ENCODE measurements at regions not wholly inside any gene's neighbourhood (a gene's known extent, or its start where the extent isn't known, plus 50 kb on each side); places are given as distances from the start of the nearest gene placed in this dataset.

DNA sequence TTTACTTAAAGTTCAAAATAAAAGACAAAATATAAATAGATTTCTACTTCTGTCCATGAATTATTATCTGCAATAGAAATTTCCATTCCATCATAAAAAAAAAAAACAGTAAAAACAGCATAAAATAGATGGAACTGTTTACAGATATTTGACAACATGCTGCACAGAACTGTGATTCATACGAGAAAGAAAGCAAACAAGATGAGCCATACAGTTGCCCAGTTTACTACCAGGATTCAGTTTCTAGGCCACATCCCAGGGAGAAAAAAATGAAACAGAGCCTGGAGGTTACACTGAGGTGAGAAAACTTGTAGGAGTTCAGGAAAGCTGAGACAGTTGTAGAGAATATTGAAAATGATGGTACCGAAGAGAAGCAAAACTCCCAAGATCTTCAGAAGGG is 1426.9 kb upstream of the ACVR2A start:
- Histone ChIP-seq H3K9ac (ENCODE audit: insufficient read depth, low read length) (no peak overlapping the region), H3K36me3 (ENCODE audit: control insufficient read depth, insufficient read depth, low read length) (no peaks in the 10 kb centered on the region), H3K79me2 (ENCODE audit: control insufficient read depth, insufficient read depth, low read length) (no peaks in the 10 kb centered on the region), H2AFZ (ENCODE audit: low read length) (no peak overlapping the region), H3K27me3 (ENCODE audit: control insufficient read depth, insufficient read depth, low read length) (no peaks in the 10 kb centered on the region), H3K9me3 (ENCODE audit: control insufficient read depth, insufficient read depth, low read depth, low read length) (no peaks in the 10 kb centered on the region), H3K4me1 (ENCODE audit: control insufficient read depth, extremely low read depth, insufficient read depth, low read length) (no peaks in the 10 kb centered on the region), H4K20me1 (ENCODE audit: control insufficient read depth, extremely low read depth, insufficient read depth, low read length) (no peaks in the 10 kb centered on the region), H3K4me2 (ENCODE audit: extremely low read depth, insufficient read depth, low read length) (no peak overlapping the region), H3K27ac (ENCODE audit: insufficient read depth, low read length) (no peak overlapping the region), H3K4me3 (replicated peaks in 1 of 4; ENCODE audit: control extremely low read depth in 1 of 4, insufficient read depth in 1 of 4, low read depth in 3 of 4, low read length in 4 of 4) (no peak overlapping the region)
- no peak for TF ChIP-seq EZH2 (IDR thresholded peaks at IDR 0.05; ENCODE audit: low read length, missing control alignments)
- TF ChIP-seq, protein P1, sequence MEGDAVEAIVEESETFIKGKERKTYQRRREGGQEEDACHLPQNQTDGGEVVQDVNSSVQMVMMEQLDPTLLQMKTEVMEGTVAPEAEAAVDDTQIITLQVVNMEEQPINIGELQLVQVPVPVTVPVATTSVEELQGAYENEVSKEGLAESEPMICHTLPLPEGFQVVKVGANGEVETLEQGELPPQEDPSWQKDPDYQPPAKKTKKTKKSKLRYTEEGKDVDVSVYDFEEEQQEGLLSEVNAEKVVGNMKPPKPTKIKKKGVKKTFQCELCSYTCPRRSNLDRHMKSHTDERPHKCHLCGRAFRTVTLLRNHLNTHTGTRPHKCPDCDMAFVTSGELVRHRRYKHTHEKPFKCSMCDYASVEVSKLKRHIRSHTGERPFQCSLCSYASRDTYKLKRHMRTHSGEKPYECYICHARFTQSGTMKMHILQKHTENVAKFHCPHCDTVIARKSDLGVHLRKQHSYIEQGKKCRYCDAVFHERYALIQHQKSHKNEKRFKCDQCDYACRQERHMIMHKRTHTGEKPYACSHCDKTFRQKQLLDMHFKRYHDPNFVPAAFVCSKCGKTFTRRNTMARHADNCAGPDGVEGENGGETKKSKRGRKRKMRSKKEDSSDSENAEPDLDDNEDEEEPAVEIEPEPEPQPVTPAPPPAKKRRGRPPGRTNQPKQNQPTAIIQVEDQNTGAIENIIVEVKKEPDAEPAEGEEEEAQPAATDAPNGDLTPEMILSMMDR (conservative IDR thresholded peaks at IDR 0.05 in 1 of 2, IDR thresholded peaks at IDR 0.05 in 1 of 2; ENCODE audit: low read depth in 1 of 2, low read length in 2 of 2) = no peak
- no peak for DNase-seq (ENCODE audit: low read depth in 2 of 2)

DNA sequence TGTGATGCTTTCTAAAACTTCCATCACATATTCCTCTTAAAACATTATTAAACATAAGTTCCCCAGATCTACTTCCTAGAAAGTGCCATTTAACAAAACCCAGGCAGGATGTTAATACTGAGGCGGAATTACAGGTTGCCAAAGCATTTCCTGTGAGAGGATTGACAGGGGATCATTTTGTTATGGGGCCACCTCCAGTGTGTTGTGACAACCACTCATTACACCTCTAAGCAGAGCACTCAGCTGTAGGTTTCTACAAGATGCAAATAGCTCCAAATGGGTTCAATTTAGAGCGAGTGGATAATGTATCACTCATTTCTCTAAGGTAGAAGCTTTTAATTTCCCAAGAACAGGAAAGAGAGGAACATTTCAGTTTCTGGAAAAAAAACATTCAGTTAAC is 1429.5 kb upstream of the ACVR2A start:
- no peaks in the 10 kb centered on the region for H3K9me3 ChIP-seq (ENCODE audit: control insufficient read depth, insufficient read depth, low read depth, low read length)
- no peaks in the 10 kb centered on the region for H3K79me2 ChIP-seq (ENCODE audit: control insufficient read depth, insufficient read depth, low read length)
- H3K9ac ChIP-seq (ENCODE audit: insufficient read depth, low read length) = no peak overlapping the region
- H2AFZ ChIP-seq (ENCODE audit: low read length) = no peak overlapping the region
- H4K20me1 ChIP-seq (ENCODE audit: control insufficient read depth, extremely low read depth, insufficient read depth, low read length) = no peaks in the 10 kb centered on the region
- no peak overlapping the region for H3K4me2 ChIP-seq (ENCODE audit: extremely low read depth, insufficient read depth, low read length)
- no peak overlapping the region for H3K4me3 ChIP-seq (replicated peaks in 1 of 4; ENCODE audit: control extremely low read depth in 1 of 4, insufficient read depth in 1 of 4, low read depth in 3 of 4, low read length in 4 of 4)
- no peak overlapping the region for H3K27ac ChIP-seq (ENCODE audit: insufficient read depth, low read length)
- no peak for DNase-seq (ENCODE audit: low read depth in 2 of 2)
- H3K4me1 ChIP-seq (ENCODE audit: control insufficient read depth, extremely low read depth, insufficient read depth, low read length) = no peaks in the 10 kb centered on the region
- H3K36me3 ChIP-seq (ENCODE audit: control insufficient read depth, insufficient read depth, low read length) = no peaks in the 10 kb centered on the region
- TF ChIP-seq, protein P1 (conservative IDR thresholded peaks at IDR 0.05 in 1 of 2, IDR thresholded peaks at IDR 0.05 in 1 of 2; ENCODE audit: low read depth in 1 of 2, low read length in 2 of 2) = no peak
- no peak for TF ChIP-seq EZH2 (IDR thresholded peaks at IDR 0.05; ENCODE audit: low read length, missing control alignments)
- H3K27me3 ChIP-seq (ENCODE audit: control insufficient read depth, insufficient read depth, low read length) = no peaks in the 10 kb centered on the region

DNA sequence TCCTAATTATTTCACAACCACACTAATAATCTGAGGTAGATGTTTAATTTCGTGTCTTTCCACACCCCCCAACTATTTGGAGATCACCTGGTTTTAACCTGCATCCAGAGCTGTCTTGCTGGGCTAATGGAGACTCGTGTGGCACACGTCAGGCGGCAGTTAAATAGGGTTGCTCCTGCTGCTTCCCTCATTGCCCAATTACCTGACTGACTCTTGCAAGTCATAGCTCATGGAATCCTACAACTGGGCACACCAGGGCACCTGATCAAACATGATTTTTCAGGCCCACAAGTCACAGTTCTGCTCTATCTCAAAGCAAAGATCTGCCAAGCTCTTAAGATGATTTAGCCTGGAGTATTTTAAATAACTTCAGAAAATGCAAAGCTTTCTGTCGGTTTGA is 1430.4 kb upstream of the ACVR2A start:
- no peaks in the 10 kb centered on the region for H3K36me3 ChIP-seq (ENCODE audit: control insufficient read depth, insufficient read depth, low read length)
- no peaks in the 10 kb centered on the region for H3K79me2 ChIP-seq (ENCODE audit: control insufficient read depth, insufficient read depth, low read length)
- H2AFZ ChIP-seq (ENCODE audit: low read length) = no peak overlapping the region
- no peak overlapping the region for H3K9ac ChIP-seq (ENCODE audit: insufficient read depth, low read length)
- no peaks in the 10 kb centered on the region for H3K9me3 ChIP-seq (ENCODE audit: control insufficient read depth, insufficient read depth, low read depth, low read length)
- TF ChIP-seq, protein P1 (conservative IDR thresholded peaks at IDR 0.05 in 1 of 2, IDR thresholded peaks at IDR 0.05 in 1 of 2; ENCODE audit: low read depth in 1 of 2, low read length in 2 of 2) = no peak
- TF ChIP-seq EZH2 (IDR thresholded peaks at IDR 0.05; ENCODE audit: low read length, missing control alignments) = no peak
- no peak for DNase-seq (ENCODE audit: low read depth in 2 of 2)
- no peaks in the 10 kb centered on the region for H3K27me3 ChIP-seq (ENCODE audit: control insufficient read depth, insufficient read depth, low read length)
- H3K4me3 ChIP-seq (replicated peaks in 1 of 4; ENCODE audit: control extremely low read depth in 1 of 4, insufficient read depth in 1 of 4, low read depth in 3 of 4, low read length in 4 of 4) = no peak overlapping the region
- no peaks in the 10 kb centered on the region for H4K20me1 ChIP-seq (ENCODE audit: control insufficient read depth, extremely low read depth, insufficient read depth, low read length)
- H3K4me2 ChIP-seq (ENCODE audit: extremely low read depth, insufficient read depth, low read length) = no peak overlapping the region
- H3K4me1 ChIP-seq (ENCODE audit: control insufficient read depth, extremely low read depth, insufficient read depth, low read length) = no peaks in the 10 kb centered on the region
- no peak overlapping the region for H3K27ac ChIP-seq (ENCODE audit: insufficient read depth, low read length)

Data from fibroblast of lung (primary cell).